Hepatocyte (in vitro differentiated cells): ENCODE measurements at regions not wholly inside any gene's neighbourhood (a gene's known extent, or its start where the extent isn't known, plus 50 kb on each side); places are given as distances from the start of the nearest gene placed in this dataset.

Experiments used
- CTCF ChIP-seq: fragments of 200-600 bp; sonication (generic); IDR thresholded peaks from 2 replicates; pipeline ENCODE4 v1.5.1; 2016; ENCODE audit warnings: antibody characterized with exemption, mild to moderate bottlenecking; ENCODE audit not compliant: poor library complexity
- EZH2phosphoT487 ChIP-seq: fragments of 200-600 bp; sonication (generic); IDR thresholded peaks from one replicate; pipeline ENCODE4 v1.6.1; 2018; ENCODE audit warnings: antibody characterized with exemption, mild to moderate bottlenecking, low read depth, moderate library complexity; ENCODE audit not compliant: unreplicated experiment, severe bottlenecking

DNA sequence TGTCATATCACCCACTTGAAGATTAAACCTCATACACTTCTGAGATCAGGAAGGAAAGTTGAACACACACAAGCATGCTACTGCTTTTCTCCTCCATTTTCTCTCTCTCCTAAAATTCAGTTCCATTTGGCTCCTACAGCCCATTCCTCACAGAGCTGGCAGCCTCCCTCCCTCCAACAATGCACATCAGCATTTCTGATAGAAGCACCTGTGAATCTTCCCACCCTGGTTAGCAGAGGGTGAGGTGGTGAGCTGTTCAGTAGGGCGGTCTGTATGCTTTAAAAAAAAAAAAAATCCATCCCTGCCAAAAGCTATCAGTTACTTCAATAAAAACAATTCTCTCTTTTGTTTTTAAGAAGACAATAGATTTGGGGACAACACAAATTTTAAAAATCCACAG, 463.2 kb upstream of the KIF2A start:
- TF ChIP-seq CTCF = no peak
- no peak for TF ChIP-seq EZH2phosphoT487
